HG02763 (cell line): ENCODE measurements at regions not wholly inside any gene's neighbourhood (a gene's known extent, or its start where the extent isn't known, plus 50 kb on each side); places are given as distances from the start of the nearest gene placed in this dataset.

Experiments
- ATAC-seq: cut with Tn5 transposase; IDR thresholded peaks from one replicate; pipeline ENCODE4 v1.9.1; 2021; ENCODE audit warnings: mild to moderate bottlenecking, moderate library complexity; ENCODE audit not compliant: unreplicated experiment

- no peak for ATAC-seq
These were observed 476.2 kb downstream of the FSCB start for GRCh38 chr14:44030831-44031383.

- ATAC-seq, result no peak
These were observed 477.1 kb downstream of the FSCB start for GRCh38 chr14:44029933-44030332.

GRCh38 chr14:44027397-44027796, 479.7 kb downstream of the FSCB start:
- ATAC-seq, result no peak

GRCh38 chr14:44010595-44010994, 496.5 kb downstream of the FSCB start:
- ATAC-seq, result no peak

- ATAC-seq, result no peak
These were observed 497.0 kb downstream of the FSCB start for GRCh38 chr14:44010071-44010470.

GRCh38 chr14:44009642-44010041, 497.4 kb downstream of the FSCB start:
- ATAC-seq, result no peak

GRCh38 chr14:43988989-43989388, 518.1 kb downstream of the FSCB start:
- ATAC-seq, result no peak

- ATAC-seq, result no peak
These were observed 523.4 kb downstream of the FSCB start for GRCh38 chr14:43983721-43984120.

GRCh38 chr14:43981135-43981768, 525.8 kb downstream of the FSCB start:
- ATAC-seq, result no peak

- ATAC-seq, result no peak
These were observed 550.3 kb downstream of the FSCB start for GRCh38 chr14:43956741-43957140.

- no peak for ATAC-seq
These were observed 557.7 kb downstream of the FSCB start for GRCh38 chr14:43949400-43949799.

- no peak for ATAC-seq
These were observed 567.2 kb downstream of the FSCB start for GRCh38 chr14:43939836-43940235.

- ATAC-seq, result no peak
These were observed 568.3 kb downstream of the FSCB start for GRCh38 chr14:43938588-43939281.

- ATAC-seq, result no peak
These were observed 570.1 kb downstream of the FSCB start for GRCh38 chr14:43937001-43937400.

GRCh38 chr14:43934102-43934501, 573.0 kb downstream of the FSCB start:
- ATAC-seq, result no peak

- ATAC-seq, result no peak
These were observed 592.9 kb downstream of the FSCB start for GRCh38 chr14:43914041-43914693.

GRCh38 chr14:43903209-43903608, 603.9 kb downstream of the FSCB start:
- ATAC-seq, result no peak

GRCh38 chr14:43901911-43902673, 605.0 kb downstream of the FSCB start:
- ATAC-seq, result no peak

- no peak for ATAC-seq
These were observed 606.9 kb downstream of the FSCB start for GRCh38 chr14:43900173-43900655.

- no peak for ATAC-seq
These were observed 608.4 kb downstream of the FSCB start for GRCh38 chr14:43898687-43899086.

GRCh38 chr14:43896044-43896443, 611.0 kb downstream of the FSCB start:
- ATAC-seq, result no peak
